Naive B cell (primary cell): ENCODE measurements at regions not wholly inside any gene's neighbourhood (a gene's known extent, or its start where the extent isn't known, plus 50 kb on each side); places are given as distances from the start of the nearest gene placed in this dataset.
"Not testable (repeated sequence)": the region's sequence is repeated elsewhere in the genome, so short reads cannot be mapped to it uniquely, and the experiment has no call there.

Source experiments
- ATAC-seq, 2 donors: fragments of 150-1000 bp; cut with Tn5 transposase; 2 replicates each; pipeline ENCODE4 v1.10.0; 2021; ENCODE audit warnings: low read depth in 2 of 2, mild to moderate bottlenecking in 2 of 2, moderate library complexity in 2 of 2
- DNase-seq: peaks from one replicate; pipeline ENCODE4 v3.0.0; 2022
- H3K27ac Mint-ChIP-seq, 6 donors: one replicate each; pipeline ENCODE4 v1.8.0; 2020 to 2022; ENCODE audit warnings: mild to moderate bottlenecking in 6 of 6, mixed read lengths in 6 of 6, moderate library complexity in 5 of 6, inconsistent platforms in 2 of 6
- H3K27me3 Mint-ChIP-seq, 3 donors: one replicate each; pipeline ENCODE4 v1.8.0; 2021 to 2022; ENCODE audit warnings: mixed read lengths in 3 of 3, mild to moderate bottlenecking in 1 of 3
- H3K36me3 Mint-ChIP-seq, 2 donors: one replicate each; pipeline ENCODE4 v1.8.0; 2020 to 2022; ENCODE audit warnings: mixed read lengths in 2 of 2, inconsistent platforms in 1 of 2, mild to moderate bottlenecking in 1 of 2
- H3K4me1 Mint-ChIP-seq, 3 donors: one replicate each; pipeline ENCODE4 v1.8.0; 2020 to 2022; ENCODE audit warnings: mixed read lengths in 3 of 3, inconsistent platforms in 1 of 3, mild to moderate bottlenecking in 1 of 3, moderate library complexity in 1 of 3
- H3K4me3 Mint-ChIP-seq, 8 donors: one replicate each; pipeline ENCODE4 v1.8.0; 2020 to 2022; ENCODE audit warnings: mild to moderate bottlenecking in 8 of 8, mixed read lengths in 8 of 8, moderate library complexity in 8 of 8, inconsistent platforms in 2 of 8
- H3K9me3 Mint-ChIP-seq, 7 donors: one replicate each; pipeline ENCODE4 v1.8.0; 2020 to 2022; ENCODE audit warnings: mixed read lengths in 7 of 7, mild to moderate bottlenecking in 5 of 7, inconsistent platforms in 2 of 7, moderate library complexity in 1 of 7

GRCh38 chr3:80391573-80391972 lies 623.8 kb upstream of the ROBO1 start:
- Mint-ChIP-seq H3K9me3 (peaks cover 0 to 6% (median 1%) of the 10 kb centered on the region in 7 donors), H3K4me3 (no peak overlapping the region), H3K4me1 (no peaks in the 10 kb centered on the region), H3K36me3 (no peaks in the 10 kb centered on the region), H3K27ac (no peak overlapping the region), H3K27me3 (no peaks in the 10 kb centered on the region)
- no peak for ATAC-seq
- no peak for DNase-seq

- H3K9me3 Mint-ChIP-seq, result peaks cover 0 to 8% (median 4%) of the 10 kb centered on the region in 7 donors
- DNase-seq (no peak), ATAC-seq (no peak)
- no peaks in the 10 kb centered on the region for H3K27me3 Mint-ChIP-seq
- no peaks in the 10 kb centered on the region for H3K36me3 Mint-ChIP-seq
- no peak overlapping the region for H3K4me3 Mint-ChIP-seq
- no peaks in the 10 kb centered on the region for H3K4me1 Mint-ChIP-seq
- no peak overlapping the region for H3K27ac Mint-ChIP-seq
Observed at GRCh38 chr3:80384811-80385210, 617.0 kb upstream of the ROBO1 start.

GRCh38 chr3:80374423-80374822 lies 606.6 kb upstream of the ROBO1 start:
- ATAC-seq (no peak), DNase-seq (no peak)
- Mint-ChIP-seq H3K36me3 (no peaks in the 10 kb centered on the region), H3K27me3 (no peaks in the 10 kb centered on the region), H3K9me3 (peaks cover 0 to 13% (median 2%) of the 10 kb centered on the region in 7 donors), H3K4me1 (no peaks in the 10 kb centered on the region), H3K27ac (no peak overlapping the region), H3K4me3 (no peak overlapping the region)

- DNase-seq (no peak), ATAC-seq (no peak)
- Mint-ChIP-seq H3K4me1 (no peaks in the 10 kb centered on the region), H3K4me3 (no peak overlapping the region), H3K36me3 (no peaks in the 10 kb centered on the region), H3K27ac (no peak overlapping the region), H3K9me3 (peaks cover 0 to 22% (median 4%) of the 10 kb centered on the region in 7 donors), H3K27me3 (no peaks in the 10 kb centered on the region)
Observed at GRCh38 chr3:80368616-80369015, 600.8 kb upstream of the ROBO1 start.

- no peaks in the 10 kb centered on the region for H3K27me3 Mint-ChIP-seq
- H3K4me1 Mint-ChIP-seq, result no peaks in the 10 kb centered on the region
- no peak for ATAC-seq
- no peaks in the 10 kb centered on the region for H3K36me3 Mint-ChIP-seq
- peak overlapping the region in 1 of 6 donors; percentile 85 for H3K27ac Mint-ChIP-seq
- DNase-seq, result no peak
- peaks cover 0 to 15% (median 4%) of the 10 kb centered on the region in 7 donors for H3K9me3 Mint-ChIP-seq
- no peak overlapping the region for H3K4me3 Mint-ChIP-seq
Observed at GRCh38 chr3:80366808-80367548, 599.2 kb upstream of the ROBO1 start.

GRCh38 chr3:80357761-80358160 lies 590.0 kb upstream of the ROBO1 start:
- no peak overlapping the region for H3K4me3 Mint-ChIP-seq

GRCh38 chr3:80355144-80355543 lies 587.3 kb upstream of the ROBO1 start:
- no peaks in the 10 kb centered on the region for H3K4me1 Mint-ChIP-seq
- no peak for DNase-seq
- peaks cover 0 to 15% (median 0%) of the 10 kb centered on the region in 7 donors for H3K9me3 Mint-ChIP-seq
- no peak overlapping the region for H3K4me3 Mint-ChIP-seq
- no peaks in the 10 kb centered on the region for H3K27me3 Mint-ChIP-seq
- no peaks in the 10 kb centered on the region for H3K36me3 Mint-ChIP-seq
- no peak for ATAC-seq
- no peak overlapping the region for H3K27ac Mint-ChIP-seq

More at GRCh38 chr3:80357761-80358160, 590.0 kb upstream of the ROBO1 start:
- Mint-ChIP-seq H3K4me1 (no peaks in the 10 kb centered on the region), H3K27me3 (no peaks in the 10 kb centered on the region), H3K36me3 (no peaks in the 10 kb centered on the region), H3K9me3 (peaks cover 0 to 19% (median 2%) of the 10 kb centered on the region in 7 donors), H3K27ac (no peak overlapping the region)
- ATAC-seq (no peak), DNase-seq (no peak)

- no peak for DNase-seq
- no peak for ATAC-seq
- peaks cover 0 to 10% (median 0%) of the 10 kb centered on the region in 7 donors for H3K9me3 Mint-ChIP-seq
- H3K36me3 Mint-ChIP-seq, result no peaks in the 10 kb centered on the region
- no peak overlapping the region for H3K27ac Mint-ChIP-seq
- no peaks in the 10 kb centered on the region for H3K4me1 Mint-ChIP-seq
- no peak overlapping the region for H3K4me3 Mint-ChIP-seq
- no peaks in the 10 kb centered on the region for H3K27me3 Mint-ChIP-seq
Observed at GRCh38 chr3:80351201-80351600, 583.4 kb upstream of the ROBO1 start.

- H3K4me1 Mint-ChIP-seq, result no peaks in the 10 kb centered on the region
- no peak for ATAC-seq
- H3K36me3 Mint-ChIP-seq, result no peaks in the 10 kb centered on the region
- no peak overlapping the region for H3K4me3 Mint-ChIP-seq
- H3K27ac Mint-ChIP-seq, result no peak overlapping the region
- no peak for DNase-seq
- peaks cover 0 to 10% (median 0%) of the 10 kb centered on the region in 7 donors for H3K9me3 Mint-ChIP-seq
- H3K27me3 Mint-ChIP-seq, result no peaks in the 10 kb centered on the region
Observed at GRCh38 chr3:80350771-80351170, 583.0 kb upstream of the ROBO1 start.

GRCh38 chr3:80338366-80338765 lies 570.6 kb upstream of the ROBO1 start:
- ATAC-seq (no peak), DNase-seq (no peak)
- peaks cover 0 to 9% (median 3%) of the 10 kb centered on the region in 7 donors for H3K9me3 Mint-ChIP-seq
- H3K27ac Mint-ChIP-seq, result no peak overlapping the region
- no peaks in the 10 kb centered on the region for H3K4me1 Mint-ChIP-seq
- H3K27me3 Mint-ChIP-seq, result no peaks in the 10 kb centered on the region
- H3K36me3 Mint-ChIP-seq, result no peaks in the 10 kb centered on the region
- H3K4me3 Mint-ChIP-seq, result no peak overlapping the region

GRCh38 chr3:80334534-80334933 lies 566.7 kb upstream of the ROBO1 start:
- Mint-ChIP-seq H3K4me1 (no peaks in the 10 kb centered on the region), H3K4me3 (no peak overlapping the region), H3K9me3 (peaks cover 0 to 10% (median 2%) of the 10 kb centered on the region in 7 donors), H3K27me3 (no peaks in the 10 kb centered on the region), H3K36me3 (no peaks in the 10 kb centered on the region), H3K27ac (no peak overlapping the region)
- ATAC-seq (no peak), DNase-seq (no peak)

GRCh38 chr3:80331494-80332170 lies 563.8 kb upstream of the ROBO1 start:
- Mint-ChIP-seq H3K27me3 (no peaks in the 10 kb centered on the region), H3K36me3 (no peaks in the 10 kb centered on the region), H3K27ac (no peak overlapping the region), H3K4me1 (no peaks in the 10 kb centered on the region), H3K4me3 (no peak overlapping the region), H3K9me3 (peaks cover 0 to 11% (median 3%) of the 10 kb centered on the region in 7 donors)
- DNase-seq (no peak), ATAC-seq (no peak)

- H3K27me3 Mint-ChIP-seq, H3K4me1 Mint-ChIP-seq, H3K27ac Mint-ChIP-seq, ATAC-seq, H3K4me3 Mint-ChIP-seq, DNase-seq, H3K36me3 Mint-ChIP-seq: not testable (repeated sequence)
- peaks cover 4 to 32% (median 12%) of the 10 kb centered on the region in 7 donors for H3K9me3 Mint-ChIP-seq
Observed at GRCh38 chr3:80314541-80314940, 546.7 kb upstream of the ROBO1 start.

- no peak overlapping the region for H3K4me3 Mint-ChIP-seq
- no peak overlapping the region for H3K27ac Mint-ChIP-seq
- peaks cover 6 to 20% (median 14%) of the 10 kb centered on the region in 7 donors for H3K9me3 Mint-ChIP-seq
- no peaks in the 10 kb centered on the region for H3K27me3 Mint-ChIP-seq
- no peak for DNase-seq
- no peaks in the 10 kb centered on the region for H3K36me3 Mint-ChIP-seq
- H3K4me1 Mint-ChIP-seq, result no peaks in the 10 kb centered on the region
- ATAC-seq, result no peak
Observed at GRCh38 chr3:80308637-80309036, 540.8 kb upstream of the ROBO1 start.
